ENCODE measurements at regions not wholly inside any gene's neighbourhood (a gene's known extent, or its start where the extent isn't known, plus 50 kb on each side); places are given as distances from the start of the nearest gene placed in this dataset.
"Not testable (repeated sequence)": the region's sequence is repeated elsewhere in the genome, so short reads cannot be mapped to it uniquely, and the experiment has no call there.

DNA sequence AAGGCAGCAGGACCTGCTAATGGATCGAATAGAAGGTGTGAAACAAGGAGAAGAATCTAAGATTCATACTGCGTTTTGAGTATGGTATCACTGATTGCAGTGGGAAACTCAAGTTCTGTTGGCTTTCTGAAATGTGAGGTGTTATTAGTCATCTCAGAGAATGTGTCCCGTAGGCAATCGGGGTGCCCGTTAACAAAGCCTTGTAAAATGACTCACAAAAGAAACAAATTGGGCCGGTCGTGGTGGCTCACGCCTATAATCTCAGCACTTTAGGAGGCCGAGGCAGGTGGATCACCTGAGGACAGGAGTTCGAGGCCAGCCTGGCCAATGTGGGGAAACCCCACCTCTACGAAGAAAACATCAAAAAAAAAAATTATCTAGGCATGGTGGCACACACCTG is 118.2 kb upstream of the C7orf33 start:
- FAIRE-seq, result no peak

DNA sequence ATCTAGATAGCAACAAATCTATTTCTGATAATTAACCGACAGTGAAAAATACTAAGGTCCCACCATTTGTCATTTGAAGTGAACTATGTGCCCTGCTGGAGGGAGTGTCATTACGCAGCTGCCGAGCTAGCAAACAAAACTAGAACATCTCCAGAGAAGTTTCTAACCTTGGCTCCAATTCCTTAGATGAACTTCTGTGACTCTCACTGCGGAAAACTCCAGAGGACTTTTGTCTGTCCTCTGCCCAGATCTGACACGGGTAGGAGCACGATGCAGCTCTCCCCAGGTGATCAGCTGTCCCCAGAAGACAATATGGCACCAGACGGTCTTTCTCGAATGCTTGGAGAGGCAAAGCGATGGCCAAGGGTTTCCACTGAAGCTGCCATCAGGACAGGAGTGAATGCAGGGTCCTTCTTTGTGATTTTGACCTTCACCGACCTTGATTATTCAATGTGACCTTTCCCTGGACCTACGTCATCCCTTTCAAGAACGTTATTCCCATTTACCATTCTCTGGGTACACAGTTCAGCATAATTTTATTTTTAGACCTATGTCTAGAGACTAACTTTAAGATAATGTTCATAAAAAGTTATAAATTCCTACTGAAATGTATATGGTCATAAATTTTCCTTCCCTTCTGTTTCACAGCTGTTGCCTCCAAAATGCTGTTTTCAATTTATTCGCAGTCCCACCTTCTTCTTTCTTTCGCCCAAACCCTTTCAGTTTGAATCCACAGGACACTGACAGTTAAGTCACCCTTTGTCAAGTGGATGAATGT is 116.7 kb upstream of the C7orf33 start:
- FAIRE-seq, result no peak

DNA sequence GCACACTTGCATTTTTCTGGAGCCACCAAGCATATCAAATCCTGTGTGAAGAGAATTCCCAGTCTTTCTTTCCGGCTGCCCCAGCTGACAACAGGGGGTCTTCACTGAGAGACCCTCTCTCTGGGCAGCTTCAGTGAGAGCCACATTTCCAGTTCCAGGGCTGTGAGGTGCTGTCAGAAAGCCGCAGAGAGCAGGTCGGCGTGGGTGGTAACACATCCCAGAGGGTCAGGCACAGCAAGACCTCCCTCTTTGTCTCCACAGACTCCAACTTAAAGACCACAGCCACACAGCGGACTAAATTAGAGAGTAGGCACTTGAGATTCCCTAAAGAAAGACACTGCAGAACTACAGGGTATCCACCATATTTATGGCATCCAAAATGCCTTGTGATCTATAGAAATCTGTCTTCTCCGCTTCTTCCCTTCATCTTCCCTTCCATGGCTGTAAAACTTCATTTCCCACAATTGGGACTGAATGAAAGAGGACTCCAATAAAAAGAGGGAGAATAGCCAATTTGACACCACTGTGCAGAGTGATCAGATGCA is 116.0 kb upstream of the C7orf33 start:
- no peak for FAIRE-seq

DNA sequence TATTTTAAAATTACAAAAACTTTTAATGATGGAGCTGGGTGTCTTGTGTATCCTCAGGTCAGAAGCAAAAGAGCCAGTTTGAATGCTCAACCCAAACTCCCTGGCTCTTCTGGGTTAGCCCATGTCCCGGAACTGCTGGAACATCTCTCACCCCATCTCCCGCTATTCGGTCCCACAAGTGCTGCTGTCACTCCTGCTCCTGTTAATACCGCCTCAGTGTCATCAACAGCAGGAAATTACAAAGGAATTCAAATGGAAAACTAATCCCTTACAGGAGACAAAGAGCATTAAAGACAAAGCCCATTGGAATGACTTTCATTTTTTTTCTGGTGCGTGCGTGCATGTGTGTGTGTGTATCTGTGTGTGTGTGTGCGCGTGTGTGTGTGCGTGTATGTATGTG is 112.0 kb upstream of the C7orf33 start:
- FAIRE-seq, result no peak

DNA sequence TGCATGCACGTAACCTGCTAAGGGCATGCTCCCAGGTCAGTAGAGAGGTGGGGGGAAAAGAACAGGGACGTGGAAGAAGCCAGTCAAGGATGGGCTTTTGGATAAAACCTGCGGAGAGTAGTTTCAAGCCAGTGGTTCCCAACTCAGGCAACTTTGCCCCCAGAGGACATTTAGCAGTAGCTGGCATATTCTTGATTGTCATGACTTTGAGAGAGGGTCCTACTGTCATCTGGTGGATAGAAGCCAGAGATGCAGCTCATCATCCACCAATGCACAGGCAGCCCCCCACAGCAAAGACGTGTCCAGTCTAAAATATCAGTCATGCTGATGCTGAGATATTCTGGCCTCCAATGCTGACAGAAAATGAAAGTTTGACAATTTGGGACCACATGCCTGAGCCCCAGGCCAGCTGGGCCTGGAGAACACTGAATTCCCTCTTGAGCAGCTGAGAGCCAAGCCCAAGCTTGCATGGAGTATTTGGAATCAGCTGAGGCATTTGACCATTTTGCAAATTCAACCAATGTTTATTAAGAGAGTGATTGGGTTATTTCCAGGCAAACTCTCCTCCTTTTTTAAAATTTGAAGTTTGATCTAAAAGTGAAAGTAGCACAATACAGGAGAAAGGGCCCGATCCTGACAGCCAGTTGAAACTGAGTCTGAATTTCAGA is 110.0 kb upstream of the C7orf33 start:
- no peak for FAIRE-seq

DNA sequence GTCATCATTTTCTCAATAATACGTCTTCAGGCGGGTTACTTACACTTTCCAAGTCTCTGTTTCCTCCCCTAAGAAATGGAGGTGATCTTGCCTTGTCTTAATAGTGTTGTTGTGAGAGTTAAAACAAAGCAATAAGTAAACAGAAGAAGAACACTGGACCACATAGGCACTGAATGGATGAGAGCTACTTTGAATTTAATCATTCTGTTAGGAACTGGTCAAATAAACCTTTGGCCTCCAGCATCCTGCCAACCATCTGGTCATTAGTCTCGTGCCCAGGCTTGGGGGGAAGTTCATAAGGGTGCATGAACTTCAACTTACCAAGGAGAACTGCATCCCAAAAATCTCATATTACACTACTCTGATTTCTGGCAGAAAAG is 109.4 kb upstream of the C7orf33 start:
- FAIRE-seq, result no peak

DNA sequence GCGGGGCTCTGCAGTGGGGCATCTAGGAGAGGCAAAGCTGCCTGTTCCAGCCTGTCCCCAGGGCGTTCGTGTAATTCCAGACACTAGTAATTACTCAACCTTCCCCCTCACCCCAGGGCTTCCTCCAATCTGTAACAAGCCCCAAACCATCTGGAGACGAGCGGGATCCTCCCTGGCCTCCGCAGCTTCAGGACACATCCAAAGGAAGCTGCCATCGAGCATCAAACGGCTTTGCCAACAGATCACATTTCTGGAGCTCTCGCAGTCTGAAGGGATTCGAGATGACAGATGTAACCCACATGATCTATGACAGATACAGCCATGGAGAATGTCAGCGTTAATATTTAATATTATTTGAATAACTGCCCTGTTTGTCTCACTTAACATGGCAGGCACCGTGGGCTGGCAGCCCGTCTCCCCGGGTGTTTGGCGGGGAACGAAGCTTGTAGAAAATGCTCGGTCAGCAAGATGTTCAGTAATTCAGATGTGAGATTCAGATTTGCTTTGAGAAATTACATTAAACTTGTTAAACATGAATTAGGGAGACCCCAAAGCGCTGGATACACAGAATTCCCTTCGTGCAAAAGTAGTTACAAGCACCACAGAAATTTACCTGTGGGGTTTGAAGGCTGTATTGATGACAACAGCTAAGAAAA is 108.5 kb upstream of the C7orf33 start:
- FAIRE-seq, result no peak

DNA sequence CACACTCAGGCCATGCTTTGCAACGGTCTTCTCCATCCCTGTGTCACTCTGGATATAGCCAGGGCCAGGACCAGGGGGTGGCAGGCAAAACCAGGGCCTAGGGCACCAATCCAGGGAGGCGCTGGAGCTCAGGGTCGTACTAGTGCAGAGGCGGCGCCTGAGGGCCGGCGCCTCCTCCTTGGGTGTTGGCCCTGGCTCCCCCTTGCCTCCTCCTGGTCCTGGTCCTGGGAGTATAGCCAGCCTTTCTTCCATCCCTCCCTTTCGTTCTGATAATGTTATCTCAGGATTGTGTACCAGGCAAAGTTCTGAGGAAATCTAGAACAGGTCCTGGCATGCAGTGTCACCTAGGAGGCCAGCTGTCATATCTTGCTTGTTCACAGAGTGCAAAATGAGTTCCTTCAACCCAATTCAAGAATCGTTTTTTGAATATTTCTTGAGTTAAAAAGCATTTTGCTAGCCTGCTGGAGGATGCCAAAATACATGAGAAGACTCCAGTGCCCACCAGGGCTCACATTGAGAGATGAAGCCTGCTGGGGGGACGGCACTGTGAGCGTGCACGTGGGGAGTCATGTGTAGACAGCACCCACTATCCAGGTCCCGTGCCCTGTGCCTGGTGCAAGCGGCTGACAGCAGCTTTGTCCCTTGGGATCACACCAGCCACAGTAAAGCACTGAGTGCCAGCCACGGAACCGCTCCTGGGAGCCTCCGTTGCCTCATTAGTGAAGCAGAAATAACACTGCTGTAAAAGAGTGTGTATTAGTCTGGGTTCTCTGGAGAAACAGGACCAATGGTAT is 106.9 kb upstream of the C7orf33 start:
- FAIRE-seq, result no peak

DNA sequence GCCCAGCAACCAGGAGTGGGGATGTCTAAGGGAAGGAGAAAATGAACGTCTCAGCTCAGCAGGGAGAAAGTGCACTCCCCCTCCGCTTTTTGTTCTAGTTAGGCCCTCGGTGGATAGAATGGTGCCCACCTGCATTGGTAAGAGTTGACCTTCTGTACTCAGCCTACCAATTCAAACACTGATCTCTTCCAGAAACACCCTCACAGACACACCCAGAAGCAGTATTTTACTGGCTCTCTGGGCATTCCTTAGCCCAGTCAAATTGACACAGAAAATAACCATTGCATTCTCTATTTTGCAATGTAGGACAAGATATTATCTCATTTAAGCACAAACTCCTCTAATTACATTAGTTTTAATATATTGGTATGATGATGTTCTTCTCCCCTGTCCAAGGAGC is 106.1 kb upstream of the C7orf33 start:
- FAIRE-seq, result no peak

DNA sequence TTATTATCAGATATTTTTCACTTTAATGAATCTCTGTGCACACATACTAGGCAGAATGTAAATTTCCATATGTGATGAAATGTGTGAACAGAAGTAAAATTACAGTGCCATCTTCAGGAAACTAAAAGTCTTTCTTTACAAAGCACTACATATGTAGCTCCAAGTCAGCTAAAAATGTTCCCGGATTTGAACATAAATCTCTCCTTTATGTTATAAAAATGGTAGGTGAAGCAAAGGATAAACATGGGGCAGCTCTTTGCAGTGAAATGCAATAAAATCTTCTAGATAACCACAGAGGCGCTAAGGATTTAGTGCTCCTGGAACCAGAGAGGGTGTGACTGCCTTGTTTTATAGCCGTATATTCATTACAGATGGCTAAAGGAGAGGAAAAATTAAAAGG is 104.9 kb upstream of the C7orf33 start:
- peak; percentile 80 for FAIRE-seq

DNA sequence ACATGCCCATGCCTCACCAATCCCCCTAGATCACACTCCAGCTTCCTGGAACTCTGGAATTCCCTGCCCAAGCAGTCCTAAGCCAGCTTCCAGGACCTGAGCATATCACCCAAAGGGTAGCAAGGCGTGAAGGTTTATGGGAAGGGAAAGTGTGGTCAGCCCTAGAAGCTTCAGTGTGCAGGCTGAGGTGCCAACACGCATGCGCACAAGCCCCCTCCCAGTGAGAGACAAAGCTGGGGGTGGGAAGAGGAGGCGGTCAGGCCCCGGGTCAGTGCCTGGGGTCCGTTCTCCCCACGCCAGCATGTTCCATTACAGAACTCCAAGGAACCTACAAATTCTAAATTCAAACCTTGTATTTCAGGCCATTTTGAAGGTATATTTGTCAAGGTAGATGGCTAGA is 103.6 kb upstream of the C7orf33 start:
- FAIRE-seq, result no peak

DNA sequence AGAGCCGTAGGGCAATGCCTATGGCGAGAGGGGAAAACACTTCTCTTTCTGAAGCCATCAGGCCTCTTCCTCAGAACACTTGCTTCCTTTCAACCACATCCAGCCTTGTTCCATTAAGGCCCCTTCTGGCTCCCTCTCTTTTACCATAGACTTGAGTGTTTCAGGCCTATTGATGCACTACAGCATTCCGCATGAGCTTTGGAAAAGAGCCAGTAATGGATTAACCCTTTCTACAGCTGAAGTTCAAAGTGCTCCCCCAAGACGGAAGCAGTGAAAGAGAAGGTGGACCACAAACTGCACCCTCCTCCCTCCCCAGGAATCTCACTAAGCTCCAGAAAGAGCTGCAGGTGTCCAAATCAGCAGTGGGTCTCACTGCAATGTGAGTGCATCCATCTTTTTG is 102.7 kb upstream of the C7orf33 start:
- FAIRE-seq, result no peak

DNA sequence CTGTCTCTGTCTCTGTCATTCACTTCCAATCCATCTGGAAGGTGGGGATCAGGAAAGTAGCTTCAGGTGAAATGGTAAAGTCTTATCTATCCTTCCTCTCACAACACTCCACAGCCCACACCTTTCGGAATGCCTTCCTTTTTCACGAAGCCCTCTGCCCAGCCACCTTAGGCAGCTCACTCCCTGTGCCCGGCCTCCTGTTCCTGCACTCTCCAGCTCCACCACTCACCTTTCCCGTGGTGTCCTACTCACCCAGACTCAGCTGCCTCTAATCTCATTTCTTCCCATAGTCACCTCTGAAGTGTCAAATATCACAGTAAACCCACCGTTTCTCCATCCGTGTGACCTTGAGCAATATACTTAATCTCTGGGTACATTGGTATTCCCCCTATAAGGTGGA is 100.9 kb upstream of the C7orf33 start:
- FAIRE-seq, result no peak

DNA sequence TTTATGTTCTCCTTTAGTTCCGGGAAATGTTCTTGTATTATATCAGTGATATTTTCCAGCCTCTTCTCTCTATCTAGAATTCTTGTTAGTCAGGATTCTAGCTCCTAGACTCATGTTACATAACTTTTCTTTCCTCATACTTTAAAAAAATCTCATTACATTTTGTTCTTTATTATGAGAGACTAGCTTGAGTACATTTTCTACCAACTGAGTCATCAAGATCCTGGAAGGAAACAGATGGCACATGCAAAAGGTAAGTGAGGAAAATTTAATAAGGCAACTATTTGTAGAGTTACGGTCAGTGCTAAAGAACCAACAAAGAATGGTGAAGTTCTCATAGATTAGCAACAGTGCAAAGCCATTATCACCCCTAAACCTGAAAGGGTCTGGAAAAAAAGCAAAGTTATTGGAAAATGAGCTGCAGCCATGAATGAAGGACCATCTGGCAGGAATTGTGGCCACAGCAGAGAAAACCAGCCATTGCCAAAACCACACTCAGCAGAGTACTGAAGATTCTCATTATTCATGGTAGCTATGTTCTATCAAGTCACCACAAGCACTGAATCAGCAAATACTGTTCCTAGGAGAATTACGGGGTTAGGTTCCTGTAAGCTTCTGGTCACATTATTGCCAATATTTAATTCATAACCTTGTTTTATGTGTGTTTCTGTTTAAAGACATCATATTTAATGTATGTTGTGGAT is 98.3 kb upstream of the C7orf33 start:
- FAIRE-seq, result no peak

DNA sequence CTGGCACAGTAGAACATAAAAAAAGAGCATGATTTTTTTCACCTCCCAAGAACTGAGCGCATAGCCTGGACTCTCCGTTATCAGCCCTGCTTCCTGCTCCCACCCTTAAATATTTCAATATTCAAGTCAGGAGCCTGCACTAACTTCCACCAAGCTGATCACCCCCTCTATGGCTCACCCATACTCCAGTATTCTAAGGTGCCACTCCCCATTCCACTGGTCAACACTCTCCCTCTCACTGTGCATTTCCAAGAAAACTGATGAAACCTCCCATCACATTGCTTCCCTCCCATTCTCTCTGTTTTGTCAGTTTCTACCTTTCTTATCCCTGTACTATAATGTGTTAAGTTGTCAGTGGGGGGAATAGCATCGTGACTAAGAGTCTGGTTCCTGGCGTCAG is 95.0 kb upstream of the C7orf33 start:
- FAIRE-seq, result no peak

DNA sequence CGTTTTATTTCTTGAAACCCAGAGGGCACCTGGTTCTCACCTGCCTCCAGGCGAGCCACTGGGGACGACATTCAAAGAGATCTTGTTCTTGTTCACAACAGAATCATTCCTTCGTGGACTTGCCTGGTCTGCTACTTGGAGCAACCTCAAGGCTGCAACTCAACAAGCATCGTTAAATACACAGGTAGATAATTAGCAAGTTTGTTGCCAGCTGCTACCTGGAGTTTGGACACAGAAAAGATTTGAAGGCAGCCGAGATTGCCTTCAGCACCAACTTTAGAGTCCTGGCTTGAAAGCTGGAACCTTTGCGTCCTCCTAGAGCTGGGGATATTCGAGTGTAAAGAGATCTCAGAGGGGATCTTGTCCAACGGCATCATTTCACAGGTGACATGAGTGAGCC is 89.6 kb upstream of the C7orf33 start:
- no peak for FAIRE-seq

DNA sequence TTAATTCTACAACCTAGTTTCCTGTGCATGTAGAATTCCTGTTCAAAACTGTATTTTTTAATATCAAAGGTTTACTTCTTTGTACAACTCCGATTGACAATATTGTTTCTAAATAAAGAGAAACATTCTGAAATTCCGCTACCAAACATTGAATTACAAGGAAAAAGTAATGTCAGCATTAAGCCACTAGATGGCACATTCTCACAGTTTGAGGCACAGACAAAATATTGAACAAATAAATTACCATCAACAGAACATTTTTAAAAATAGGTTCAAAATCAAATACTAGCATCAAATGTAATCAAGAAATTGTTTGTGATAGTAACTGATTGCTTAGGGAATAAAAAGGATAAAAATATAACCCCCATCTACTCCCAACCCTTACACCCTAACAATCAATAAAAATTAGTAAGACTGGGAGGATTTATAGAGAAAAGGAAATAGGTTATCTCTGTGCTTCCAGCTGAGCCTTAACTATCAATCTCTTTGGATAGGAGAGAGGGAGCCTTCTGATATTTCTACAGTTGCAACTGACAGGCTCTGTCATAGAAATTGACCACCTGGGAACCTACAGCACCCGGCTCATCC is 86.6 kb upstream of the C7orf33 start:
- peak; percentile 98 for FAIRE-seq

DNA sequence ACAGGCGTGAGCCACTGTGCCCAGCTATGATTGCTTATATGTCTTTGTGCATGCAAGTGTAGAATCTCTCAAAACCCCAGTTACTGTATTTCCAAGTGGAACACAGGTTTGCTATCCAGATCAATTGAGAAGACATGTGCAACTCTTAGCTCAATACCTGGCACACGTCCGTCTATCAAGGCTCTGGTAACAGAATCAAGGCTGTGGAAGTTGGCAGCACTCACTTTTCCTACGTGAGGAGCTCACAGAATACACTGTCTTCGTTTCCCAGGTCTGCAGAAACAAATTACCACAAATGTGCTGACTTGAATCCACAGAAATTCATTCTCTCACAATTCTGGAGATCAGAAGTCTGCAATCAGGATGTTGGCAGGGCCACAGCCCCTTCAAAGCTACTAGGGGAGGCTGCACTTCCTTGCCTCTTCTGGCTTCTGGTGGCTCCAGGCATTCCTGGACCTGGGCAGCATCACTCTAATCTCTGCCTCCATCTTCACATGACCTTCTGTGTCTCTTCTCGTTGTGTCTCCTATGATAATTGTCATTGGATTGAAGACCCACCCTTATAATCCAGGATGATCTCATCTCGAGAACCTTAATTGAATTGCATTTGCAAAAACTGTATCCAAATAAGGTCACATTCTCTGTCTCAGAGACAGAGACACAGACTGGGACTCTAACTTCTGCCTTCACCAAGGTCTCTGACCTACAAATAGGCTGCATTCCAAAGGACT is 84.8 kb upstream of the C7orf33 start:
- FAIRE-seq, result no peak

DNA sequence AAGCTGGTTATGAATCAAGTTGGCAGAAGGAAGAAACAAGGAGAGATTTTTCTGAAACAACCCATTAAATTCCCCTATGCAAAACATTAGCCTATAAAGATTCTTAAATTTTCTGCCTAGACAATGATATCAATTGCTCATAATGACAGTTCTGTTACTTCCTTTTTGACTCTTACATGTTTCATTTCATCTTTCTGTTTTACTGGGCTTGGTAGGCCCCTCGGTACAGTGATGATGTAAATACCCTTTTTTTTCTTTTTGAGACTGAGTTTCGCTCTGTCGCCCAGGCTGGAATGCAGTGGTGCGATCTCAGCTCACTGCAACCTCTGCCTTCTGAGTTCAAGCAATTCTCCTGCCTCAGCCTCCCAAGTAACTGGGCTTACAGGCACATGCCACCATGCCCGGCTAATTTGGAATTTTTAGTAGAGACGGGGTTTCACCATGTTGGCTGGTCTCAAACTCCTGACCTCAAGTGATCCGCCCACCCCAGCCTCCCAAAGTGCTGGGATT is 83.4 kb upstream of the C7orf33 start:
- FAIRE-seq, result not testable (repeated sequence)

DNA sequence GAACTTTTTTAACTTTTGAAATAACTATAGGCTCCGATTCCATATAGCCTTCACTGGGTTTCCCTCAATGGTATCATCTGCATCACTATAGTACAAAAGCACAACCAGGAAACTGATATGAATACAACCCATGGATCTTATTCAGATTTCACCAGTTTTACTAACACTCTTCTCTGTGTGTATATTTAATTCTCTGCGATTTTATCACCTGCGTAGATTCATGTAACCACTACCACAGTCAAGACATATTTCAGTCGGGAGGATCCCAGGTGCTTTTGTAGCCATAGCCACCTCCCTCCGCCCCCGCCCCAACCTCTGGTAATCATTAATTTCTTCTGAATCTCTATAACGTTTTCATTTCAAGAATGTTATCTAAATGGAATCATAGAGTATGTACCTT is 82.8 kb upstream of the C7orf33 start:
- FAIRE-seq, result no peak

DNA sequence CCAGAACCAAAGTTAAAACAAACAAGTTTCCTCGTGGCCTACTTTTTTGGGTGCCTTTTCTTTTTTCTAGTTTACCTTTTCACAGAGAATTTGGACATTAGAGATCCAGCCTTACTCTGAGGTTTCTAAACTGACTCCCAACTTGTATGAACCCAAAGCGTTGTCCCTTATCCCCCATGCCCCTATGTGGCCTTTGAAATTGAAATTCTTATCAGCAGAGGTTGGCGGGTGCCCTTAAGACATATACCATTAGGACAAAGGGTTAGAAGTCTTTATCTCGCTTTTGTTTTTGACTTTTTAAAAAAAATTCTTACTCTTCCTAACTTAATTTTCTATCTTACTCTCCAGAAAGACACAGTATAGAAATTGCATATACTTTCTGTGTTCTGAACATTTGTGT is 76.3 kb upstream of the C7orf33 start:
- no peak for FAIRE-seq

Data from A204.1 (cell line).